Loucy (cell line): ENCODE measurements at regions not wholly inside any gene's neighbourhood (a gene's known extent, or its start where the extent isn't known, plus 50 kb on each side); places are given as distances from the start of the nearest gene placed in this dataset.

ENCODE experiments used
- EZH2phosphoT487 ChIP-seq: fragments of 200-600 bp; IDR thresholded peaks from 2 replicates; pipeline ENCODE4 v1.6.1; 2018; ENCODE audit warnings: antibody characterized with exemption, mild to moderate bottlenecking, moderate library complexity, borderline replicate concordance
- TF ChIP-seq, protein P1 (sequence below): fragments of 200-600 bp; sonication (generic); conservative IDR thresholded peaks from 2 replicates; pipeline ENCODE4 v1.5.1; 2014; ENCODE audit warnings: mild to moderate bottlenecking, antibody characterized with exemption, low read length

DNA sequence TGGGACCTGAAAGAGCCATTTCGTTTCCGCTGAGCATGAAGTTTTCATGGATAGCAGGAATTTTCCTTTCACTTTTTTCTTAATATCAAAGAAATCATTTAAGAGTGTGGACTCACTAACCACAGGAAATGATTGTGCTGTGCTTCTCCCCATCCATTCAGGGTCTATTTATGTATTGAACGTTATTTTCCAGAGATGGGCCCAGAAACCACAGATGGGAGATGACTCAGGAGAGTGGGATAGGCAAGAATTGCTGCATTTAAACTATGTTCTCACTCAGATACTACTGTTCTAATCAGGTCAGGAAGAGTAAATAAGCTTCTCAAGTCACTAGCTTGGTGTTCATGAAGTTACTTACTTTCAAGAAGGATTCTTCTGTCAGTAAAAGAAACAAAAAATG is 763.8 kb downstream of the DTWD2 start:
- TF ChIP-seq, protein P1, sequence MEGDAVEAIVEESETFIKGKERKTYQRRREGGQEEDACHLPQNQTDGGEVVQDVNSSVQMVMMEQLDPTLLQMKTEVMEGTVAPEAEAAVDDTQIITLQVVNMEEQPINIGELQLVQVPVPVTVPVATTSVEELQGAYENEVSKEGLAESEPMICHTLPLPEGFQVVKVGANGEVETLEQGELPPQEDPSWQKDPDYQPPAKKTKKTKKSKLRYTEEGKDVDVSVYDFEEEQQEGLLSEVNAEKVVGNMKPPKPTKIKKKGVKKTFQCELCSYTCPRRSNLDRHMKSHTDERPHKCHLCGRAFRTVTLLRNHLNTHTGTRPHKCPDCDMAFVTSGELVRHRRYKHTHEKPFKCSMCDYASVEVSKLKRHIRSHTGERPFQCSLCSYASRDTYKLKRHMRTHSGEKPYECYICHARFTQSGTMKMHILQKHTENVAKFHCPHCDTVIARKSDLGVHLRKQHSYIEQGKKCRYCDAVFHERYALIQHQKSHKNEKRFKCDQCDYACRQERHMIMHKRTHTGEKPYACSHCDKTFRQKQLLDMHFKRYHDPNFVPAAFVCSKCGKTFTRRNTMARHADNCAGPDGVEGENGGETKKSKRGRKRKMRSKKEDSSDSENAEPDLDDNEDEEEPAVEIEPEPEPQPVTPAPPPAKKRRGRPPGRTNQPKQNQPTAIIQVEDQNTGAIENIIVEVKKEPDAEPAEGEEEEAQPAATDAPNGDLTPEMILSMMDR, result no peak
- TF ChIP-seq EZH2phosphoT487, result no peak
